ENCODE measurements at regions not wholly inside any gene's neighbourhood (a gene's known extent, or its start where the extent isn't known, plus 50 kb on each side); places are given as distances from the start of the nearest gene placed in this dataset.
A peak's percentile ranks its signal among the peaks of the same experiment; 100 is the strongest.

DNA sequence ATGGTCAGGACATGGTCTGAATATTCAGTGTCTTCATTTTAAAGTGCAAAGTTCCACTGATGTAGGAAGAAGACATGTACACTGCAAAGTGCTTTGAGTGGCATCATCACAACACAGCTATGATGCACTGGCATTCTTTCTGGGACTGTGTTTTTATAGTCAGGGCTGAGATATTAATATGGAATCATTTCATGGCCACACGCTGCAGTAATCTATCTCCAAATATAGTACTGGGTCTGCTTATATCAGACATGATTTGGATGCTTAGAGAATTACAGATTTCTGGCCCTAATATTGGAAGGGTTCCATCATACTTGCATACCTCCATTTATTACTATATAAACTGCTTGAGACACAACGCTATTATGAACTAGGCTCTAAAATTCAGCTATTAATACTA, 1170.9 kb downstream of the NLGN4X start:
- no TSS peak for BruUV-seq (replicated peaks)
- H3K4me3 Mint-ChIP-seq (ENCODE audit: low read depth, unreplicated experiment), result no peak overlapping the region
- H3K36me3 Mint-ChIP-seq (ENCODE audit: insufficient read depth, unreplicated experiment), result no peaks in the 10 kb centered on the region
- H3K9me3 Mint-ChIP-seq (ENCODE audit: low read depth, unreplicated experiment), result peaks cover 11% of the 10 kb centered on the region
- TF ChIP-seq, protein P1, sequence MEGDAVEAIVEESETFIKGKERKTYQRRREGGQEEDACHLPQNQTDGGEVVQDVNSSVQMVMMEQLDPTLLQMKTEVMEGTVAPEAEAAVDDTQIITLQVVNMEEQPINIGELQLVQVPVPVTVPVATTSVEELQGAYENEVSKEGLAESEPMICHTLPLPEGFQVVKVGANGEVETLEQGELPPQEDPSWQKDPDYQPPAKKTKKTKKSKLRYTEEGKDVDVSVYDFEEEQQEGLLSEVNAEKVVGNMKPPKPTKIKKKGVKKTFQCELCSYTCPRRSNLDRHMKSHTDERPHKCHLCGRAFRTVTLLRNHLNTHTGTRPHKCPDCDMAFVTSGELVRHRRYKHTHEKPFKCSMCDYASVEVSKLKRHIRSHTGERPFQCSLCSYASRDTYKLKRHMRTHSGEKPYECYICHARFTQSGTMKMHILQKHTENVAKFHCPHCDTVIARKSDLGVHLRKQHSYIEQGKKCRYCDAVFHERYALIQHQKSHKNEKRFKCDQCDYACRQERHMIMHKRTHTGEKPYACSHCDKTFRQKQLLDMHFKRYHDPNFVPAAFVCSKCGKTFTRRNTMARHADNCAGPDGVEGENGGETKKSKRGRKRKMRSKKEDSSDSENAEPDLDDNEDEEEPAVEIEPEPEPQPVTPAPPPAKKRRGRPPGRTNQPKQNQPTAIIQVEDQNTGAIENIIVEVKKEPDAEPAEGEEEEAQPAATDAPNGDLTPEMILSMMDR (IDR thresholded peaks at IDR 0.05; ENCODE audit: unreplicated experiment), result no peak
- H3K4me1 Mint-ChIP-seq (ENCODE audit: low read depth, unreplicated experiment), result peaks cover 14% of the 10 kb centered on the region
- no peak for DNase-seq
- CTCF ChIA-PET, result no interaction called here
- no peak overlapping the region for H3K27ac Mint-ChIP-seq (ENCODE audit: unreplicated experiment)
- intact Hi-C loops (cut with micrococcal nuclease; ENCODE audit: unreplicated experiment), result no loop called here
- no peaks in the 10 kb centered on the region for H3K27me3 Mint-ChIP-seq (ENCODE audit: unreplicated experiment)

DNA sequence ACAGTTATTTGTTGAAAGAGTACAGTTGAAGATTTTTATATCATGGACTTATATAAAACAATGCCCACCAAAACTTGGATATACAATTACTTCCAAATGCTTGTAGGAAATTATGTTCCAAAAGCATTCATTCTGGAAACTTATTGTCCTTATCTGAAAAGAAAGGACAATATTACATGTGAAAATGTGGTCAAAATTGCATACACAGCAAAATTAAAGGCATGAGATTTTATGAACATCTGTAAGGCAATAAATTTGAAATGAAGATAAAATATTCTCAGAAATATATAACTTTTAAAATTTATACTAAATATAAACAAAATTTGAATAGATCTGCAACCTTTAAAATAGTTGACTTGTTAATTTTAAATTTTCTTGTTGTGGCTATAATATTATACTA, 1173.8 kb downstream of the NLGN4X start:
- Mint-ChIP-seq H3K27ac (ENCODE audit: unreplicated experiment) (no peak overlapping the region), H3K27me3 (ENCODE audit: unreplicated experiment) (no peaks in the 10 kb centered on the region), H3K9me3 (ENCODE audit: low read depth, unreplicated experiment) (peaks cover 11% of the 10 kb centered on the region), H3K4me1 (ENCODE audit: low read depth, unreplicated experiment) (peaks cover 18% of the 10 kb centered on the region), H3K4me3 (ENCODE audit: low read depth, unreplicated experiment) (no peak overlapping the region), H3K36me3 (ENCODE audit: insufficient read depth, unreplicated experiment) (peaks cover 6% of the 10 kb centered on the region)
- TF ChIP-seq, protein P1 (IDR thresholded peaks at IDR 0.05; ENCODE audit: unreplicated experiment), result no peak
- no TSS peak for BruUV-seq (replicated peaks)
- intact Hi-C loops (cut with micrococcal nuclease; ENCODE audit: unreplicated experiment), result loop anchor here (5.0 kb wide), 1 partner anchor 388 kb away; no protein-coding TSS in a partner anchor
- CTCF ChIA-PET, result no interaction called here
- no peak for DNase-seq

DNA sequence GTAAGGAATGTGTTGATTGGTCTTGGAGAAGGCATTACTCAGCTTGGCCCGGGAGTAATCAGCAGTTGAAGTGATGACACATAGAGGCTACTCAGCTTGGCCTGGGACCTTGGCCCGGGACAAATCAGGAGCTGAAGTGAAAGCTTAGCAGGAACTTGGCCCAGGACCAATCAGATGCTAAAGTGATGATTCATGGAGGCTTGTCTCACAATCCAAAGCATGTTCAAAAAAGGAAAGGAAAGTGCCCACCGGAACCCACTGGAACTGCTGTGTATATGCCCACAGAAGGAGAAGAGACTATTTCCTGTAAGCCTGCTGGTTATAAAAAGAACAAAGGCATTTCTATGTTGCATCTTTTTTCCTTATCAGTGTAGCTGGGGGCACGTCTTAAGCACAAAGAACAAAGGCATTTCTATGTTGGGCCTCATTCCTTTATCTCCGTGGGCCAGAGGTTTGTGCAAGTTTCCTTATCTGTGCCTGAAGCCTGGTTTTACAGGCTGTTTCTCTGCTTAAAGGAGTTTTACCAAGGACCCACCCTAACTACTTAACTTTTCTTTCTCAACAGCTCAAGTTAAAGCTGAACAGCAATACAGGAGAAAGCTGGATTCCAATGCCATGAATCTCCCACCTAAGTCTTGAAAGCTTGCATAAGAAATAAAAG, 1176.7 kb downstream of the NLGN4X start:
- Mint-ChIP-seq H3K36me3 (ENCODE audit: insufficient read depth, unreplicated experiment) (peaks cover 6% of the 10 kb centered on the region), H3K27me3 (ENCODE audit: unreplicated experiment) (no peaks in the 10 kb centered on the region), H3K4me3 (ENCODE audit: low read depth, unreplicated experiment) (peak overlapping the region; percentile 36), H3K9me3 (ENCODE audit: low read depth, unreplicated experiment) (peaks cover 9% of the 10 kb centered on the region), H3K4me1 (ENCODE audit: low read depth, unreplicated experiment) (peaks cover 18% of the 10 kb centered on the region), H3K27ac (ENCODE audit: unreplicated experiment) (peak overlapping the region; percentile 92)
- peak; percentile 80 for DNase-seq
- TF ChIP-seq, protein P1 (IDR thresholded peaks at IDR 0.05; ENCODE audit: unreplicated experiment), result no peak
- BruUV-seq (replicated peaks), result TSS peak; percentile 93
- intact Hi-C loops (cut with micrococcal nuclease; ENCODE audit: unreplicated experiment), result loop anchor here (5.0 kb wide), 1 partner anchor 385 kb away; no protein-coding TSS in a partner anchor
- CTCF ChIA-PET, result interaction anchor here (0.5 kb wide), 1 partner anchor 439 kb away, joined by 4 read pairs; no protein-coding TSS in a partner anchor

DNA sequence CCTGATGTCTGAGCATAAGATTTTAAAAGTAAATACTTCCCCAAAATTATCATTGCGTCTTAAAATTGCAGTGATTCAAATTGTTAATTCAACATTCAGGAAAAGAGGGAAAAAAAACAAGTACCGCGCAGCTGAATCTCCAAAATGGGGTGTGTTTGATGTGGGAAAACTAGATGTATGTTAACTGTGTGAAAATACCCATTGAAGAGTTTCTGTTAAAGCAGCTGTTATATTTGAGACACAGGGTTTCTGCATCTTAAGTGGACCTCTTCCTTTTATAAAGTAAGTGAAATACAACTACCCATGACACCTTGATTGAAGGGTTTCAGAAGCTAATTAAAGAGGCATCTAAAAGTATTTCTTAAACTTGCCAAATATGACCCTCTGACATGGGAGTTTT, 1186.1 kb downstream of the NLGN4X start:
- Mint-ChIP-seq H3K36me3 (ENCODE audit: insufficient read depth, unreplicated experiment) (no peaks in the 10 kb centered on the region), H3K27ac (ENCODE audit: unreplicated experiment) (no peak overlapping the region), H3K27me3 (ENCODE audit: unreplicated experiment) (no peaks in the 10 kb centered on the region), H3K4me1 (ENCODE audit: low read depth, unreplicated experiment) (peaks cover 9% of the 10 kb centered on the region), H3K4me3 (ENCODE audit: low read depth, unreplicated experiment) (no peak overlapping the region), H3K9me3 (ENCODE audit: low read depth, unreplicated experiment) (peaks cover 10% of the 10 kb centered on the region)
- intact Hi-C loops (cut with micrococcal nuclease; ENCODE audit: unreplicated experiment), result no loop called here
- no peak for DNase-seq
- BruUV-seq (replicated peaks), result no TSS peak
- CTCF ChIA-PET, result no interaction called here
- TF ChIP-seq, protein P1 (IDR thresholded peaks at IDR 0.05; ENCODE audit: unreplicated experiment), result no peak

Measured in Calu3 (cell line).